Peyer's patch (tissue), 4 donors: ENCODE measurements at regions not wholly inside any gene's neighbourhood (a gene's known extent, or its start where the extent isn't known, plus 50 kb on each side); places are given as distances from the start of the nearest gene placed in this dataset.
A peak's percentile ranks its signal among the peaks of the same experiment; 100 is the strongest.

ENCODE experiments used
- CTCF ChIP-seq, 6 experiments: fragments of 450-650 bp in 4 of 6; fragments of 200-600 bp in 2 of 6; sonication (generic) in 1 of 6; IDR thresholded peaks; one replicate each; pipeline ENCODE4 v1.5.1; 2017 to 2019; ENCODE audit warnings: antibody characterized with exemption in 6 of 6, mild to moderate bottlenecking in 3 of 6, moderate library complexity in 1 of 6
- POLR2A ChIP-seq, 2 donors: fragments of 450-650 bp; IDR thresholded peaks; one replicate each; pipeline ENCODE4 v1.5.1; 2017; ENCODE audit warnings: antibody characterized with exemption in 2 of 2, mild to moderate bottlenecking in 2 of 2, moderate library complexity in 2 of 2

GRCh38 chr2:109699646-109700045 is 85.5 kb downstream of the SOWAHC start:
- TF ChIP-seq CTCF (IDR thresholded peaks at IDR 0.05): no peak
- peak in 1 of 2 donors; percentile 57 for TF ChIP-seq POLR2A (IDR thresholded peaks at IDR 0.05)
